ENCODE measurements at regions not wholly inside any gene's neighbourhood (a gene's known extent, or its start where the extent isn't known, plus 50 kb on each side); places are given as distances from the start of the nearest gene placed in this dataset.

GRCh38 chr2:45156605-45157004, 147.4 kb upstream of the SIX2 start:
- Histone ChIP-seq H3K27ac (no peak overlapping the region), H3K4me3 (no peak overlapping the region), H3K27me3 (peaks cover 21% of the 10 kb centered on the region), H3K9me3 (no peaks in the 10 kb centered on the region), H3K36me3 (no peaks in the 10 kb centered on the region), H3K4me1 (no peaks in the 10 kb centered on the region)
- 36 to 54% methylated on average over 2 to 4 of the region's 4 CpGs for WGBS, 2 donors (ENCODE audit: low coverage in 1 of 2)
- ATAC-seq, result no peak
- TF ChIP-seq POLR2A (IDR thresholded peaks at IDR 0.05) (no peak), POLR2AphosphoS5 (IDR thresholded peaks at IDR 0.05) (no peak), CTCF (IDR thresholded peaks at IDR 0.05) (no peak), EP300 (IDR thresholded peaks at IDR 0.05) (no peak)

GRCh38 chr2:45154606-45155155, 145.4 kb upstream of the SIX2 start:
- H3K4me3 ChIP-seq, result no peak overlapping the region
- no peak overlapping the region for H3K27ac ChIP-seq
- TF ChIP-seq EP300 (IDR thresholded peaks at IDR 0.05) (no peak), CTCF (IDR thresholded peaks at IDR 0.05) (no peak), POLR2AphosphoS5 (IDR thresholded peaks at IDR 0.05) (no peak), POLR2A (IDR thresholded peaks at IDR 0.05) (no peak)
- WGBS, 2 donors (ENCODE audit: low coverage in 1 of 2), result 90 to 100% methylated on average over 1 to 2 of the region's 4 CpGs
- H3K27me3 ChIP-seq, result peaks cover 6% of the 10 kb centered on the region
- ATAC-seq, result no peak
- H3K4me1 ChIP-seq, result no peaks in the 10 kb centered on the region
- no peaks in the 10 kb centered on the region for H3K36me3 ChIP-seq
- peaks cover 0 to 19% (median 0%) of the 10 kb centered on the region in 3 donors for H3K9me3 ChIP-seq

GRCh38 chr2:45154144-45154543, 144.9 kb upstream of the SIX2 start:
- no peak for ATAC-seq
- Histone ChIP-seq H3K27ac (no peak overlapping the region), H3K27me3 (peaks cover under 1% of the 10 kb centered on the region), H3K4me1 (no peaks in the 10 kb centered on the region), H3K9me3 (peaks cover 0 to 19% (median 0%) of the 10 kb centered on the region in 3 donors), H3K36me3 (no peaks in the 10 kb centered on the region), H3K4me3 (no peak overlapping the region)
- WGBS, 2 donors (ENCODE audit: low coverage in 1 of 2), result 50 to 86% methylated on average over 1 of the region's 1 CpG
- TF ChIP-seq CTCF (IDR thresholded peaks at IDR 0.05), result no peak
- no peak for TF ChIP-seq POLR2A (IDR thresholded peaks at IDR 0.05)
- no peak for TF ChIP-seq EP300 (IDR thresholded peaks at IDR 0.05)
- no peak for TF ChIP-seq POLR2AphosphoS5 (IDR thresholded peaks at IDR 0.05)

GRCh38 chr2:45153121-45153520, 143.9 kb upstream of the SIX2 start:
- WGBS, 2 donors (ENCODE audit: low coverage in 1 of 2), result 78 to 87% methylated on average over 6 to 10 of the region's 10 CpGs
- TF ChIP-seq POLR2A (IDR thresholded peaks at IDR 0.05) (no peak), EP300 (IDR thresholded peaks at IDR 0.05) (no peak), POLR2AphosphoS5 (IDR thresholded peaks at IDR 0.05) (no peak), CTCF (IDR thresholded peaks at IDR 0.05) (no peak)

GRCh38 chr2:45152691-45153090, 143.4 kb upstream of the SIX2 start:
- H3K9me3 ChIP-seq, result peaks cover 0 to 19% (median 0%) of the 10 kb centered on the region in 3 donors
- no peak overlapping the region for H3K4me3 ChIP-seq
- no peaks in the 10 kb centered on the region for H3K36me3 ChIP-seq
- no peak for TF ChIP-seq EP300 (IDR thresholded peaks at IDR 0.05)
- TF ChIP-seq CTCF (IDR thresholded peaks at IDR 0.05), result no peak
- TF ChIP-seq POLR2AphosphoS5 (IDR thresholded peaks at IDR 0.05), result no peak
- no peak for TF ChIP-seq POLR2A (IDR thresholded peaks at IDR 0.05)
- no peak for ATAC-seq
- 17 to 83% methylated on average over 1 to 2 of the region's 9 CpGs for WGBS, 2 donors (ENCODE audit: low coverage in 1 of 2)
- H3K4me1 ChIP-seq, result no peaks in the 10 kb centered on the region
- H3K27ac ChIP-seq, result no peak overlapping the region
- no peaks in the 10 kb centered on the region for H3K27me3 ChIP-seq

More at GRCh38 chr2:45153121-45153520, 143.9 kb upstream of the SIX2 start:
- Histone ChIP-seq H3K27ac (no peak overlapping the region), H3K9me3 (peaks cover 0 to 19% (median 0%) of the 10 kb centered on the region in 3 donors), H3K27me3 (no peaks in the 10 kb centered on the region), H3K36me3 (no peaks in the 10 kb centered on the region), H3K4me1 (no peaks in the 10 kb centered on the region), H3K4me3 (no peak overlapping the region)
- ATAC-seq, result no peak
